ENCODE measurements at regions not wholly inside any gene's neighbourhood (a gene's known extent, or its start where the extent isn't known, plus 50 kb on each side); places are given as distances from the start of the nearest gene placed in this dataset.
"Not testable (repeated sequence)": the region's sequence is repeated elsewhere in the genome, so short reads cannot be mapped to it uniquely, and the experiment has no call there.

GRCh38 chr10:62939698-62940097 is 123.5 kb upstream of the EGR2 start:
- no peak overlapping the region for H3K4me3 ChIP-seq (ENCODE audit: low read depth, low read length)
- TF ChIP-seq CTCF (conservative IDR thresholded peaks at IDR 0.05; ENCODE audit: low read depth, low read length): no peak

GRCh38 chr10:62938672-62939071 is 122.5 kb upstream of the EGR2 start:
- no peak overlapping the region for H3K4me3 ChIP-seq (ENCODE audit: low read depth, low read length)
- DNase-seq (ENCODE audit: low read depth): no peak
- TF ChIP-seq CTCF (conservative IDR thresholded peaks at IDR 0.05; ENCODE audit: low read depth, low read length): no peak

More at GRCh38 chr10:62939698-62940097, 123.5 kb upstream of the EGR2 start:
- DNase-seq (ENCODE audit: low read depth): no peak

- TF ChIP-seq CTCF (conservative IDR thresholded peaks at IDR 0.05; ENCODE audit: low read depth, low read length): no peak
- no peak for DNase-seq (ENCODE audit: low read depth)
- H3K4me3 ChIP-seq (ENCODE audit: low read depth, low read length): no peak overlapping the region
Measured at GRCh38 chr10:62937674-62938073, 121.5 kb upstream of the EGR2 start.

GRCh38 chr10:62935022-62935421 is 118.9 kb upstream of the EGR2 start:
- DNase-seq (ENCODE audit: low read depth): no peak
- TF ChIP-seq CTCF (conservative IDR thresholded peaks at IDR 0.05; ENCODE audit: low read depth, low read length): no peak

GRCh38 chr10:62934258-62934657 is 118.1 kb upstream of the EGR2 start:
- DNase-seq (ENCODE audit: low read depth): no peak
- no peak overlapping the region for H3K4me3 ChIP-seq (ENCODE audit: low read depth, low read length)
- no peak for TF ChIP-seq CTCF (conservative IDR thresholded peaks at IDR 0.05; ENCODE audit: low read depth, low read length)

More at GRCh38 chr10:62935022-62935421, 118.9 kb upstream of the EGR2 start:
- H3K4me3 ChIP-seq (ENCODE audit: low read depth, low read length): no peak overlapping the region

GRCh38 chr10:62928763-62929162 is 112.6 kb upstream of the EGR2 start:
- not testable (repeated sequence) for H3K4me3 ChIP-seq (ENCODE audit: low read depth, low read length); DNase-seq (ENCODE audit: low read depth)

- H3K4me3 ChIP-seq (ENCODE audit: low read depth, low read length): no peak overlapping the region
- TF ChIP-seq CTCF (conservative IDR thresholded peaks at IDR 0.05; ENCODE audit: low read depth, low read length): no peak
- no peak for DNase-seq (ENCODE audit: low read depth)
Measured at GRCh38 chr10:62926407-62926806, 110.2 kb upstream of the EGR2 start.

GRCh38 chr10:62924344-62924748 is 108.2 kb upstream of the EGR2 start:
- TF ChIP-seq CTCF (conservative IDR thresholded peaks at IDR 0.05; ENCODE audit: low read depth, low read length): no peak
- no peak overlapping the region for H3K4me3 ChIP-seq (ENCODE audit: low read depth, low read length)
- no peak for DNase-seq (ENCODE audit: low read depth)
